ENCODE measurements at regions not wholly inside any gene's neighbourhood (a gene's known extent, or its start where the extent isn't known, plus 50 kb on each side); places are given as distances from the start of the nearest gene placed in this dataset.

GRCh38 chrX:98452456-98452855 lies 1568.7 kb downstream of the RPA4 start:
- TF ChIP-seq USF2 (IDR thresholded peaks at IDR 0.05; ENCODE audit: low read depth, low read length) (no peak), POLR2A (IDR thresholded peaks at IDR 0.05; ENCODE audit: low read depth, low read length) (no peak), CTCF (conservative IDR thresholded peaks at IDR 0.05; ENCODE audit: low read depth, low read length) (no peak), CEBPB (IDR thresholded peaks at IDR 0.05; ENCODE audit: low read depth, low read length) (no peak), RAD21 (IDR thresholded peaks at IDR 0.05; ENCODE audit: low read length) (no peak), RFX5 (IDR thresholded peaks at IDR 0.05; ENCODE audit: low read depth, low read length) (no peak), RCOR1 (IDR thresholded peaks at IDR 0.05; ENCODE audit: insufficient replicate concordance, low read length) (no peak), MAFK (IDR thresholded peaks at IDR 0.05; ENCODE audit: low read depth, low read length) (no peak), MXI1 (IDR thresholded peaks at IDR 0.05; ENCODE audit: borderline replicate concordance, low read depth, low read length) (no peak), FOS (IDR thresholded peaks at IDR 0.05; ENCODE audit: low read depth, low read length) (no peak), CHD1 (IDR thresholded peaks at IDR 0.05; ENCODE audit: low read depth, low read length) (no peak), BHLHE40 (IDR thresholded peaks at IDR 0.05; ENCODE audit: low read depth, low read length) (no peak), SMC3 (IDR thresholded peaks at IDR 0.05; ENCODE audit: low read depth, low read length) (no peak)
